Panc1 (cell line): ENCODE measurements at regions not wholly inside any gene's neighbourhood (a gene's known extent, or its start where the extent isn't known, plus 50 kb on each side); places are given as distances from the start of the nearest gene placed in this dataset.

Source experiments
- ATAC-seq: fragments of 200-7000 bp; cut with Tn5 transposase; 2 replicates; pipeline ENCODE4 v1.9.1; 2020; ENCODE audit warnings: mild to moderate bottlenecking, moderate library complexity
- BruUV-seq: library from RNA; stranded (reverse); fragments of 400-500 nt; replicated peaks from 2 replicates; lab custom pipeline; 2021; lab: Mats Ljungman, UMichigan
- CTCF ChIA-PET: fragments of 300-600 bp; sonication (Branson Sonifier 250); formaldehyde crosslinking; loops from one replicate; lab custom pipeline; 2022; ENCODE audit warnings: antibody characterized with exemption; lab: Charles Lee
- POLR2A ChIA-PET: fragments of 300-600 bp; sonication (Branson Sonifier 250); formaldehyde crosslinking; loops from one replicate; lab custom pipeline; 2022; ENCODE audit warnings: antibody characterized with exemption; lab: Charles Lee
- DNase-seq: peaks from one replicate; pipeline ENCODE4 v3.0.0-alpha.2; 2010; ENCODE audit warnings: low read depth, low spot score
- H3K27ac ChIP-seq: 2 replicates; pipeline ENCODE4 v1.5.1; 2011; ENCODE audit warnings: mild to moderate bottlenecking, low read length, inconsistent platforms
- H3K27me3 ChIP-seq: fragments of 200-500 bp; sonication (Bioruptor generic); 2 replicates; pipeline ENCODE4 v1.6.0; 2014; ENCODE audit warnings: low read length, inconsistent platforms; ENCODE audit not compliant: control insufficient read depth, insufficient read depth
- H3K36me3 ChIP-seq: fragments of 200-500 bp; sonication (Bioruptor generic); 2 replicates; pipeline ENCODE4 v1.5.1; 2014; ENCODE audit warnings: inconsistent platforms, mild to moderate bottlenecking, low read length, moderate library complexity; ENCODE audit not compliant: control insufficient read depth, insufficient read depth
- H3K4me1 ChIP-seq: 2 replicates; pipeline ENCODE4 v1.5.1; 2011; ENCODE audit warnings: inconsistent platforms, mild to moderate bottlenecking, low read length, moderate library complexity; ENCODE audit not compliant: control insufficient read depth, insufficient read depth
- H3K4me3 ChIP-seq, 2 experiments: 2 replicates each; pipeline ENCODE4 v1.5.1; 2011 to 2012; ENCODE audit warnings: low read depth in 2 of 2, low read length in 2 of 2, mild to moderate bottlenecking in 2 of 2, inconsistent platforms in 1 of 2, moderate library complexity in 1 of 2
- H3K9me3 ChIP-seq: fragments of 200-500 bp; sonication (Bioruptor generic); 2 replicates; pipeline ENCODE4 v1.5.1; 2014; ENCODE audit warnings: low read depth, mild to moderate bottlenecking, inconsistent platforms, low read length, moderate library complexity; ENCODE audit not compliant: control insufficient read depth, insufficient read depth
- CTCF ChIP-seq: fragments of 450-650 bp; IDR thresholded peaks from 2 replicates; pipeline ENCODE4 v1.5.1; 2017; ENCODE audit warnings: mild to moderate bottlenecking
- POLR2AphosphoS5 ChIP-seq: IDR thresholded peaks from 2 replicates; pipeline ENCODE4 v1.6.1; 2012; ENCODE audit warnings: mild to moderate bottlenecking, low read depth, low read length, moderate library complexity
- REST ChIP-seq, 2 experiments: IDR thresholded peaks; 2 replicates each; pipeline ENCODE4 v1.6.1; 2011 to 2012; ENCODE audit warnings: low read depth in 2 of 2, control low read depth in 1 of 2, low read length in 1 of 2, mild to moderate bottlenecking in 1 of 2, moderate library complexity in 1 of 2; ENCODE audit not compliant: insufficient read depth in 1 of 2
- SIN3A ChIP-seq: IDR thresholded peaks from 2 replicates; pipeline ENCODE4 v1.6.1; 2012; ENCODE audit warnings: low read depth, mild to moderate bottlenecking, low read length, moderate library complexity, borderline replicate concordance; ENCODE audit not compliant: insufficient read depth
- TCF7L2 ChIP-seq: IDR thresholded peaks from 2 replicates; pipeline ENCODE4 v1.6.1; 2011; ENCODE audit warnings: mild to moderate bottlenecking, low read depth, low read length, inconsistent platforms
- in situ Hi-C: cut with HindIII; loops from 2 replicates; pipeline ENCODE4 v1.10.0; 2016; ENCODE audit warnings: low sequenced_read_pairs, low pct_unique_long_range_greater_than_20kb
- intact Hi-C: fragments of 100-400 bp; cut with micrococcal nuclease; formaldehyde crosslinking; loops from one replicate; pipeline ENCODE4 v1.10.0; 2022; ENCODE audit not compliant: unreplicated experiment

GRCh38 chr10:2777666-2778355 lies 289.5 kb upstream of the PFKP start:
- POLR2A ChIA-PET = no interaction called here
- Histone ChIP-seq H3K27ac (no peak overlapping the region), H3K9me3 (no peaks in the 10 kb centered on the region), H3K27me3 (peaks cover 13% of the 10 kb centered on the region), H3K36me3 (no peaks in the 10 kb centered on the region), H3K4me3 (no peak overlapping the region), H3K4me1 (no peaks in the 10 kb centered on the region)
- intact Hi-C loops (no loop called here), in situ Hi-C loops (no loop called here)
- no TSS peak for BruUV-seq
- CTCF ChIA-PET = no interaction called here
- DNase-seq (no peak), ATAC-seq (no peak)
- TF ChIP-seq POLR2AphosphoS5 = no peak
- TF ChIP-seq CTCF = no peak
- no peak for TF ChIP-seq SIN3A
- TF ChIP-seq TCF7L2 = no peak
- TF ChIP-seq REST (IDR thresholded peaks at IDR 0.05; ENCODE audit: insufficient read depth in 1 of 2, low read depth in 2 of 2, low read length in 1 of 2) = no peak

- no peaks in the 10 kb centered on the region for H3K4me1 ChIP-seq
- ChIA-PET CTCF (no interaction called here), POLR2A (no interaction called here)
- no peaks in the 10 kb centered on the region for H3K36me3 ChIP-seq
- in situ Hi-C loops = no loop called here
- no peak overlapping the region for H3K4me3 ChIP-seq
- TF ChIP-seq REST (IDR thresholded peaks at IDR 0.05; ENCODE audit: insufficient read depth in 1 of 2, low read depth in 2 of 2, low read length in 1 of 2) = no peak
- no peak for TF ChIP-seq POLR2AphosphoS5
- no peak for TF ChIP-seq CTCF
- TF ChIP-seq SIN3A = no peak
- TF ChIP-seq TCF7L2 = no peak
- no peak for DNase-seq
- ATAC-seq = no peak
- no peak overlapping the region for H3K27ac ChIP-seq
- H3K27me3 ChIP-seq = peaks cover 5% of the 10 kb centered on the region; the same call in 1 of the 2 replicates
- H3K9me3 ChIP-seq = no peaks in the 10 kb centered on the region
- no TSS peak for BruUV-seq
- intact Hi-C loops = no loop called here
Observed at GRCh38 chr10:2772816-2773631, 294.3 kb upstream of the PFKP start.
